HepG2 (cell line): ENCODE measurements at regions not wholly inside any gene's neighbourhood (a gene's known extent, or its start where the extent isn't known, plus 50 kb on each side); places are given as distances from the start of the nearest gene placed in this dataset.
"Not testable (repeated sequence)": the region's sequence is repeated elsewhere in the genome, so short reads cannot be mapped to it uniquely, and the experiment has no call there.

Experiments
- ATAC-seq: fragments of 200-7000 bp; cut with Tn5 transposase; 3 replicates; pipeline ENCODE4 v1.9.1; 2020; ENCODE audit warnings: mild to moderate bottlenecking, moderate library complexity
- BruUV-seq: library from RNA; stranded (reverse); fragments of 400-500 nt; replicated peaks from 2 replicates; lab custom pipeline; 2021; lab: Mats Ljungman, UMichigan
- CTCF ChIA-PET: fragments of 300-600 bp; formaldehyde crosslinking; extraction: SDS; loops from one replicate; lab custom pipeline; 2021; ENCODE audit warnings: low total read pairs, inconsistent platforms, low intra/inter-chr PET ratio; lab: Yijun Ruan, JAX
- POLR2A ChIA-PET: fragments of 350-600 bp; sonication (Branson Sonifier 250); formaldehyde crosslinking; loops from one replicate; lab custom pipeline; 2020; ENCODE audit warnings: antibody characterized with exemption, inconsistent platforms; lab: Yijun Ruan, JAX
- DNase-seq: peaks from one replicate; pipeline ENCODE4 v3.0.0-alpha.2; 2015; ENCODE audit warnings: low spot score
- FAIRE-seq: peaks from 3 replicates; lab custom pipeline; 2011; peaks lifted over from hg19 to GRCh38; lab: Jason Lieb, UNC
- H2AFZ ChIP-seq: one replicate; pipeline ENCODE4 v1.6.1; 2011; ENCODE audit warnings: low read length, inconsistent platforms
- H3K27ac ChIP-seq: fragments of 300-600 bp; 3 replicates; pipeline ENCODE4 v1.8.0; 2011; ENCODE audit warnings: mixed run types, mild to moderate bottlenecking, mixed read lengths, low read length, inconsistent platforms; ENCODE audit not compliant: insufficient read depth; ENCODE audit errors: extremely low read length
- H3K27me3 ChIP-seq, 2 experiments: fragments of 200-600 bp in 1 of 2; 2 replicates in 1 of 2; 3 replicates in 1 of 2; pipeline versions ENCODE4 v1.6.0 to v1.8.0; 2011; ENCODE audit warnings: low read length in 2 of 2, mild to moderate bottlenecking in 2 of 2, moderate library complexity in 2 of 2, inconsistent platforms in 1 of 2; ENCODE audit not compliant: insufficient read depth in 2 of 2, control insufficient read depth in 1 of 2
- H3K36me3 ChIP-seq, 2 experiments: fragments of 200-600 bp in 1 of 2; replicated peaks in 1 of 2; 2 replicates in 1 of 2; 3 replicates in 1 of 2; pipeline versions ENCODE4 v1.5.1 to v1.8.0; 2011; ENCODE audit warnings: low read length in 2 of 2, inconsistent platforms in 1 of 2; ENCODE audit not compliant: insufficient read depth in 2 of 2, control insufficient read depth in 1 of 2
- H3K4me1 ChIP-seq: 2 replicates; pipeline ENCODE4 v1.5.1; 2012; ENCODE audit warnings: low read length, inconsistent platforms; ENCODE audit not compliant: insufficient read depth
- H3K4me2 ChIP-seq: 2 replicates; pipeline ENCODE4 v1.6.0; 2011; ENCODE audit warnings: low read depth, low read length, inconsistent platforms
- H3K4me3 ChIP-seq, 3 experiments: fragments of 200-600 bp in 1 of 3; sonication (generic), shearing (Covaris generic) in 1 of 3; replicated peaks in 1 of 3; 2 replicates each; pipeline ENCODE4 v1.5.1; 2011 to 2016; ENCODE audit warnings: low read length in 3 of 3, inconsistent platforms in 2 of 3, low read depth in 2 of 3, mild to moderate bottlenecking in 2 of 3, control low read depth in 1 of 3, mixed read lengths in 1 of 3; ENCODE audit not compliant: insufficient read depth in 1 of 3
- H3K79me2 ChIP-seq: one replicate; pipeline ENCODE4 v1.6.1; 2011; ENCODE audit warnings: low read length, inconsistent platforms; ENCODE audit not compliant: insufficient read depth
- H3K9ac ChIP-seq: 2 replicates; pipeline ENCODE4 v1.6.0; 2011; ENCODE audit warnings: mild to moderate bottlenecking, low read depth, low read length, inconsistent platforms; ENCODE audit not compliant: insufficient read depth
- H3K9me3 ChIP-seq: 2 replicates; pipeline ENCODE4 v1.5.1; 2012; ENCODE audit warnings: mild to moderate bottlenecking, low read length
- H4K20me1 ChIP-seq: 2 replicates; pipeline ENCODE4 v1.6.0; 2011; ENCODE audit warnings: inconsistent platforms, mild to moderate bottlenecking, low read length, moderate library complexity; ENCODE audit not compliant: insufficient read depth
- CBFB ChIP-seq: sonication (generic); formaldehyde crosslinking; IDR thresholded peaks from 2 replicates; pipeline ENCODE4 v1.4.0; 2020; ENCODE audit warnings: missing genetic modification reagents
- CEBPB ChIP-seq: IDR thresholded peaks from 2 replicates; pipeline ENCODE4 v1.6.1; 2011; ENCODE audit warnings: low read depth, low read length, improper control_type of control experiment, borderline replicate concordance
- CENPT ChIP-seq: sonication (generic); formaldehyde crosslinking; IDR thresholded peaks from 2 replicates; pipeline ENCODE4 v1.8.0; 2022; ENCODE audit warnings: low read depth, mild to moderate bottlenecking, moderate library complexity, missing genetic modification reagents
- GATA4 ChIP-seq: sonication (generic); IDR thresholded peaks from 2 replicates; pipeline ENCODE4 v1.6.1; 2016; ENCODE audit warnings: antibody characterized with exemption, low read depth, borderline replicate concordance
- HDAC1 ChIP-seq: sonication (generic); formaldehyde crosslinking; IDR thresholded peaks from 2 replicates; pipeline ENCODE4 v1.5.1; 2020; ENCODE audit warnings: mild to moderate bottlenecking, missing genetic modification reagents
- HES4 ChIP-seq: sonication (generic); formaldehyde crosslinking; IDR thresholded peaks from 2 replicates; pipeline ENCODE4 v1.9.0; 2021; ENCODE audit warnings: mild to moderate bottlenecking, missing genetic modification reagents, borderline replicate concordance
- MTA1 ChIP-seq: sonication (generic); formaldehyde crosslinking; IDR thresholded peaks from 2 replicates; pipeline ENCODE4 v1.4.0; 2020; ENCODE audit warnings: missing genetic modification reagents, mild to moderate bottlenecking, borderline replicate concordance
- PCBP1 ChIP-seq: fragments of 200-400 bp; formaldehyde crosslinking; IDR thresholded peaks from 2 replicates; pipeline ENCODE4 v1.6.1; 2017; ENCODE audit warnings: mild to moderate bottlenecking, low read depth, low read length, borderline replicate concordance
- TCF7L2 ChIP-seq: IDR thresholded peaks from 2 replicates; pipeline ENCODE4 v1.6.1; 2011; ENCODE audit warnings: mild to moderate bottlenecking, low read depth, low read length, moderate library complexity
- U2AF1 ChIP-seq: fragments of 200-400 bp; formaldehyde crosslinking; optimal IDR thresholded peaks from 2 replicates; pipeline ENCODE3; 2017; ENCODE audit warnings: mild to moderate bottlenecking, low read depth, low read length
- ZNF180 ChIP-seq: sonication (generic); formaldehyde crosslinking; IDR thresholded peaks from 2 replicates; pipeline ENCODE4 v1.4.0; 2020; ENCODE audit warnings: low read depth, missing genetic modification reagents, borderline replicate concordance
- ZNF441 ChIP-seq: sonication (generic); formaldehyde crosslinking; IDR thresholded peaks from 2 replicates; pipeline ENCODE4 v1.7.0; 2021; ENCODE audit warnings: missing genetic modification reagents, borderline replicate concordance
- ZNF720 ChIP-seq: sonication (generic); formaldehyde crosslinking; IDR thresholded peaks from 2 replicates; pipeline ENCODE4 v1.4.0; 2020; ENCODE audit warnings: missing genetic modification reagents
- ZNF816 ChIP-seq: sonication (generic); formaldehyde crosslinking; IDR thresholded peaks from 2 replicates; pipeline ENCODE4 v1.8.0; 2022; ENCODE audit warnings: missing genetic modification reagents, mild to moderate bottlenecking, borderline replicate concordance
- WGBS: methylation state at CpG from one replicate; pipeline ENCODE4 v1.1.6; 2017; ENCODE audit warnings: low lambda C conversion rate; 5-methylcytosine and 5-hydroxymethylcytosine counted together
- in situ Hi-C: cut with HindIII; loops from 2 replicates; pipeline ENCODE4 v1.10.0; 2017; ENCODE audit warnings: low pct_unique_long_range_greater_than_20kb; ENCODE audit not compliant: extremely low pct_ligation_motif_present
- intact Hi-C: fragments of 100-400 bp; cut with micrococcal nuclease; formaldehyde crosslinking; loops from one replicate; pipeline ENCODE4 v1.10.0; 2022; ENCODE audit not compliant: unreplicated experiment
- TF ChIP-seq, protein P1 (sequence below): sonication (generic); formaldehyde crosslinking; IDR thresholded peaks from 2 replicates; pipeline ENCODE4 v1.4.0; 2020; ENCODE audit warnings: missing genetic modification reagents, mild to moderate bottlenecking, borderline replicate concordance

DNA sequence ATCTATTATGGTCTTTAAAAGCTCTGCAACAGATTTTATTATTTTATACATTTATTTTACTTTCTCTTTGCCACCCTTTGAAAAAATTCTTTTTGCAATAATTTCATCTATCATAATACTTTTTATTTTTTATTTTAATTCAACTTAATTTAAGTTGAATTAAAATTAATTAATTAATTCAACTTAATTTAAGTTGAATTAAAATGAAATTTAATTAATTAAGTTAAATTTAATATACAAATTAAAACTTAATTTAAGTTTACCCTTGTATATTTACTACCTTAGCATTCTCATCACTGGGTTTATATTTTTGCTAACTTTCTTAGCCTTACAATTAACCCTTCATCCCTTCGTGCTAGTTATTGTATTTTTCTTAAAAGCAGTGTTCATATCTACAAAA lies 301.4 kb downstream of the SLITRK5 start:
- H4K20me1 ChIP-seq: no peaks in the 10 kb centered on the region
- ChIA-PET CTCF (no interaction called here), POLR2A (no interaction called here)
- DNase-seq: no peak
- H3K9ac ChIP-seq: no peak overlapping the region
- WGBS: 3% methylated on average over 1 of the region's 1 CpG
- no peak overlapping the region for H2AFZ ChIP-seq
- in situ Hi-C loops (no loop called here), intact Hi-C loops (no loop called here)
- H3K27me3 ChIP-seq: no peaks in the 10 kb centered on the region
- no peaks in the 10 kb centered on the region for H3K36me3 ChIP-seq
- no peak overlapping the region for H3K4me3 ChIP-seq
- H3K79me2 ChIP-seq: no peaks in the 10 kb centered on the region
- BruUV-seq: no TSS peak
- H3K27ac ChIP-seq: no peak overlapping the region
- H3K4me1 ChIP-seq: no peaks in the 10 kb centered on the region
- no peak for ATAC-seq
- H3K9me3 ChIP-seq: no peaks in the 10 kb centered on the region
- TF ChIP-seq GATA4 (no peak), PCBP1 (no peak), MTA1 (CRISPR knock-in tag) (no peak), ZNF720 (CRISPR knock-in tag) (no peak), CENPT (CRISPR knock-in tag) (no peak), CBFB (CRISPR knock-in tag) (no peak)
- no peak for FAIRE-seq
- no peak overlapping the region for H3K4me2 ChIP-seq

DNA sequence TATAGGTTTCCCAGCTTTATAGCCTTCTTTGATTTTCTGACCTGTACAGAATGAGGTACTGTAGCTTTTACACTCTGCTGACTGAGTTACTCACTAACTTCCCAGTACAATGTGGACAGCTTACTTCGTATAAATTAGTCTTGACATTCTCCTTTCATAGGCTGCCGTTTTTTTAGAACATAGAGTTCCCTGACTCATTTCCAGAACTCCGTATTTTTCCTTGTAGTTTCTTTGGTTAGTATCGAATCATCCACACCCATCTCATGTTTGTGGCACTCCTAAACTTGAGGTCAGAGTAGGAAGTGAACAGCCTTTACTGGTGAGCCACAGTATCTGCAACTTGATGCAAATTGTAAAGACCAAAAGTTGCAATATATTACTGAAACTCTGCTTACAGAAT lies 303.9 kb downstream of the SLITRK5 start:
- Histone ChIP-seq H3K27me3 (no peaks in the 10 kb centered on the region), H3K9ac (no peak overlapping the region), H2AFZ (no peak overlapping the region), H3K4me3 (no peak overlapping the region), H3K4me1 (no peaks in the 10 kb centered on the region), H3K27ac (no peak overlapping the region), H3K4me2 (no peak overlapping the region), H3K79me2 (no peaks in the 10 kb centered on the region), H3K36me3 (no peaks in the 10 kb centered on the region), H3K9me3 (peaks cover 9% of the 10 kb centered on the region; the same call in 1 of the 2 replicates), H4K20me1 (no peaks in the 10 kb centered on the region)
- BruUV-seq: no TSS peak
- POLR2A ChIA-PET: no interaction called here
- 2% methylated on average over 4 of the region's 4 CpGs for WGBS
- DNase-seq (no peak), ATAC-seq (no peak), FAIRE-seq (no peak)
- TF ChIP-seq U2AF1: no peak
- TF ChIP-seq CEBPB: no peak
- TF ChIP-seq HDAC1 (CRISPR knock-in tag): no peak
- TF ChIP-seq TCF7L2: no peak
- TF ChIP-seq ZNF441 (CRISPR knock-in tag): no peak
- TF ChIP-seq, protein P1, sequence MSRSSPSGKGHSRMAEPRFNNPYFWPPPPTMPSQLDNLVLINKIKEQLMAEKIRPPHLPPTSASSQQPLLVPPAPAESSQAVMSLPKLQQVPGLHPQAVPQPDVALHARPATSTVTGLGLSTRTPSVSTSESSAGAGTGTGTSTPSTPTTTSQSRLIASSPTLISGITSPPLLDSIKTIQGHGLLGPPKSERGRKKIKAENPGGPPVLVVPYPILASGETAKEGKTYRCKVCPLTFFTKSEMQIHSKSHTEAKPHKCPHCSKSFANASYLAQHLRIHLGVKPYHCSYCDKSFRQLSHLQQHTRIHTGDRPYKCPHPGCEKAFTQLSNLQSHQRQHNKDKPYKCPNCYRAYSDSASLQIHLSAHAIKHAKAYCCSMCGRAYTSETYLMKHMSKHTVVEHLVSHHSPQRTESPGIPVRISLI: no peak
- TF ChIP-seq ZNF180: no peak
- TF ChIP-seq ZNF816 (CRISPR knock-in tag): no peak
- TF ChIP-seq HES4 (CRISPR knock-in tag): no peak
- CTCF ChIA-PET: no interaction called here
- in situ Hi-C loops (no loop called here), intact Hi-C loops (no loop called here)

DNA sequence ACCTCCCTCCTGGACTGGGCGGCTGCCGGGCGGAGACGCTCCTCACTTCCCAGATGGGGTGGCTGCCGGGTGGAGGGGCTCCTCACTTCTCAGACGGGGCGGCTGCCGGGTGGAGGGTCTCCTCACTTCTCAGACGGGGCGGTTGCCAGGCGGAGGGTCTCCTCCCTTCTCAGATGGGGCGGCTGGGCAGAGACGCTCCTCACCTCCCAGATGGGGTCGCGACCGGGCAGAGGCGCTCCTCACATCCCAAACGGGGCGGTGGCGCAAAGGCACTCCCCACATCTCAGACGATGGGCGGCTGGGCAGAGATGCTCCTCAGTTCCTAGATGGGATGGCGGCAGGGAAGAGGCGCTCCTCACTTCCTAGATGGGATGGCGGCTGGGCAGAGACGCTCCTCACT lies 305.5 kb downstream of the SLITRK5 start:
- peaks cover 14% of the 10 kb centered on the region for H3K9me3 ChIP-seq
- H3K4me3 ChIP-seq, H3K27me3 ChIP-seq, FAIRE-seq, H3K27ac ChIP-seq, H2AFZ ChIP-seq, CTCF ChIA-PET, H3K4me2 ChIP-seq, H4K20me1 ChIP-seq, H3K4me1 ChIP-seq, BruUV-seq, in situ Hi-C loops, H3K79me2 ChIP-seq, ATAC-seq, H3K36me3 ChIP-seq, DNase-seq, POLR2A ChIA-PET, H3K9ac ChIP-seq, intact Hi-C loops: not testable (repeated sequence)
- 88% methylated on average over 5 of the region's 26 CpGs for WGBS
